Suprapubic skin (tissue), 3 donors: ENCODE measurements at regions not wholly inside any gene's neighbourhood (a gene's known extent, or its start where the extent isn't known, plus 50 kb on each side); places are given as distances from the start of the nearest gene placed in this dataset.

Experiments
- POLR2A ChIP-seq, 2 donors: fragments of 450-650 bp; IDR thresholded peaks; one replicate each; pipeline ENCODE4 v1.6.1; 2017; ENCODE audit warnings: antibody characterized with exemption in 2 of 2, mild to moderate bottlenecking in 2 of 2, moderate library complexity in 2 of 2
- TF ChIP-seq, protein P1 (sequence below), 2 donors: fragments of 200-600 bp in 1 of 2; fragments of 450-650 bp in 1 of 2; sonication (generic) in 1 of 2; IDR thresholded peaks; one replicate each; pipeline ENCODE4 v1.5.1; 2016 to 2019; ENCODE audit warnings: antibody characterized with exemption in 2 of 2, mild to moderate bottlenecking in 1 of 2, moderate library complexity in 1 of 2

GRCh38 chr13:78907006-78907405 lies 248.1 kb upstream of the OBI1 start:
- no peak for TF ChIP-seq POLR2A (IDR thresholded peaks at IDR 0.05)
- TF ChIP-seq, protein P1, sequence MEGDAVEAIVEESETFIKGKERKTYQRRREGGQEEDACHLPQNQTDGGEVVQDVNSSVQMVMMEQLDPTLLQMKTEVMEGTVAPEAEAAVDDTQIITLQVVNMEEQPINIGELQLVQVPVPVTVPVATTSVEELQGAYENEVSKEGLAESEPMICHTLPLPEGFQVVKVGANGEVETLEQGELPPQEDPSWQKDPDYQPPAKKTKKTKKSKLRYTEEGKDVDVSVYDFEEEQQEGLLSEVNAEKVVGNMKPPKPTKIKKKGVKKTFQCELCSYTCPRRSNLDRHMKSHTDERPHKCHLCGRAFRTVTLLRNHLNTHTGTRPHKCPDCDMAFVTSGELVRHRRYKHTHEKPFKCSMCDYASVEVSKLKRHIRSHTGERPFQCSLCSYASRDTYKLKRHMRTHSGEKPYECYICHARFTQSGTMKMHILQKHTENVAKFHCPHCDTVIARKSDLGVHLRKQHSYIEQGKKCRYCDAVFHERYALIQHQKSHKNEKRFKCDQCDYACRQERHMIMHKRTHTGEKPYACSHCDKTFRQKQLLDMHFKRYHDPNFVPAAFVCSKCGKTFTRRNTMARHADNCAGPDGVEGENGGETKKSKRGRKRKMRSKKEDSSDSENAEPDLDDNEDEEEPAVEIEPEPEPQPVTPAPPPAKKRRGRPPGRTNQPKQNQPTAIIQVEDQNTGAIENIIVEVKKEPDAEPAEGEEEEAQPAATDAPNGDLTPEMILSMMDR (IDR thresholded peaks at IDR 0.05), result no peak
